ENCODE measurements at regions not wholly inside any gene's neighbourhood (a gene's known extent, or its start where the extent isn't known, plus 50 kb on each side); places are given as distances from the start of the nearest gene placed in this dataset.

- peaks cover 0 to 5% (median 0%) of the 10 kb centered on the region in 4 experiments for H3K27me3 ChIP-seq (replicated peaks in 1 of 4; ENCODE audit: control extremely low read depth in 1 of 4, control insufficient read depth in 3 of 4, insufficient read depth in 4 of 4, low read length in 3 of 4)
- H3K9me3 ChIP-seq (ENCODE audit: control extremely low read depth in 1 of 3, control insufficient read depth in 2 of 3, insufficient read depth in 1 of 3, low read length in 2 of 3): no peaks in the 10 kb centered on the region
- Mint-ChIP-seq H3K4me1 (peaks cover 6% of the 10 kb centered on the region), H3K27me3 (peaks cover 26% of the 10 kb centered on the region), H3K9me3 (ENCODE audit: insufficient read depth) (no peaks in the 10 kb centered on the region), H3K4me3 (no peak overlapping the region), H3K27ac (no peak overlapping the region)
- no peak for TF ChIP-seq CTCF (IDR thresholded peaks at IDR 0.05)
- no peak for TF ChIP-seq EZH2 (IDR thresholded peaks at IDR 0.05; ENCODE audit: borderline replicate concordance, insufficient read depth, low read depth, low read length, poor library complexity, severe bottlenecking)
- no peaks in the 10 kb centered on the region for H4K20me1 ChIP-seq (ENCODE audit: control insufficient read depth, insufficient read depth, low read length, poor library complexity, severe bottlenecking)
- H2AFZ ChIP-seq (ENCODE audit: insufficient read depth, low read depth, low read length, poor library complexity, severe bottlenecking): no peak overlapping the region
- ChIA-PET CTCF (no interaction called here), POLR2A (no interaction called here)
- H3K4me2 ChIP-seq (replicated peaks; ENCODE audit: low read depth, low read length, poor library complexity, severe bottlenecking): no peak overlapping the region
- ATAC-seq (ENCODE audit: low read depth) (no peak), DNase-seq (no peak)
- H3K79me2 ChIP-seq (ENCODE audit: control insufficient read depth, insufficient read depth, low read length): no peaks in the 10 kb centered on the region
- no peaks in the 10 kb centered on the region for H3K36me3 ChIP-seq (replicated peaks in 1 of 2; ENCODE audit: control extremely low read depth in 1 of 2, control insufficient read depth in 1 of 2, extremely low read depth in 1 of 2, insufficient read depth in 2 of 2, low read length in 1 of 2)
- H3K4me3 ChIP-seq (ENCODE audit: control extremely low read depth in 1 of 5, extremely low read depth in 1 of 5, insufficient read depth in 1 of 5, low read depth in 2 of 5, low read length in 4 of 5): no peak overlapping the region
- intact Hi-C loops (cut with micrococcal nuclease): no loop called here
- 0% methylated on average over 1 of the region's 5 CpGs for WGBS (ENCODE audit: insufficient coverage)
- H3K4me1 ChIP-seq (ENCODE audit: control insufficient read depth in 2 of 2, insufficient read depth in 2 of 2, low read length in 2 of 2): peaks cover 0 to 6% of the 10 kb centered on the region in 2 donors
- H3K27ac ChIP-seq (ENCODE audit: low read length in 2 of 2): no peak overlapping the region
- no peak overlapping the region for H3K9ac ChIP-seq (ENCODE audit: low read length)
Measured at GRCh38 chr4:10184041-10184440, 67.4 kb upstream of the WDR1 start.

- Histone ChIP-seq H2AFZ (ENCODE audit: insufficient read depth, low read depth, low read length, poor library complexity, severe bottlenecking) (no peak overlapping the region), H3K4me3 (ENCODE audit: control extremely low read depth in 1 of 5, extremely low read depth in 1 of 5, insufficient read depth in 1 of 5, low read depth in 2 of 5, low read length in 4 of 5) (no peak overlapping the region), H3K9me3 (ENCODE audit: control extremely low read depth in 1 of 3, control insufficient read depth in 2 of 3, insufficient read depth in 1 of 3, low read length in 2 of 3) (no peaks in the 10 kb centered on the region), H3K79me2 (ENCODE audit: control insufficient read depth, insufficient read depth, low read length) (no peaks in the 10 kb centered on the region), H3K4me2 (replicated peaks; ENCODE audit: low read depth, low read length, poor library complexity, severe bottlenecking) (no peak overlapping the region), H3K36me3 (replicated peaks in 1 of 2; ENCODE audit: control extremely low read depth in 1 of 2, control insufficient read depth in 1 of 2, extremely low read depth in 1 of 2, insufficient read depth in 2 of 2, low read length in 1 of 2) (no peaks in the 10 kb centered on the region), H3K27ac (ENCODE audit: low read length in 2 of 2) (no peak overlapping the region), H3K4me1 (ENCODE audit: control insufficient read depth in 2 of 2, insufficient read depth in 2 of 2, low read length in 2 of 2) (peaks cover 0 to 6% of the 10 kb centered on the region in 2 donors), H3K9ac (ENCODE audit: low read length) (no peak overlapping the region), H3K27me3 (replicated peaks in 1 of 4; ENCODE audit: control extremely low read depth in 1 of 4, control insufficient read depth in 3 of 4, insufficient read depth in 4 of 4, low read length in 3 of 4) (peaks cover 0 to 5% (median 0%) of the 10 kb centered on the region in 4 experiments), H4K20me1 (ENCODE audit: control insufficient read depth, insufficient read depth, low read length, poor library complexity, severe bottlenecking) (no peaks in the 10 kb centered on the region)
- no peak for ATAC-seq (ENCODE audit: low read depth)
- TF ChIP-seq CTCF (IDR thresholded peaks at IDR 0.05) (no peak), EZH2 (IDR thresholded peaks at IDR 0.05; ENCODE audit: borderline replicate concordance, insufficient read depth, low read depth, low read length, poor library complexity, severe bottlenecking) (no peak)
- ChIA-PET CTCF (no interaction called here), POLR2A (no interaction called here)
- WGBS (ENCODE audit: insufficient coverage): no CpG with 5 or more reads among the region's 1 CpG
- Mint-ChIP-seq H3K4me1 (peaks cover 6% of the 10 kb centered on the region), H3K27me3 (peaks cover 24% of the 10 kb centered on the region), H3K27ac (no peak overlapping the region), H3K4me3 (no peak overlapping the region), H3K9me3 (ENCODE audit: insufficient read depth) (no peaks in the 10 kb centered on the region)
- DNase-seq: no peak
- intact Hi-C loops (cut with micrococcal nuclease): no loop called here
Measured at GRCh38 chr4:10183462-10183861, 66.9 kb upstream of the WDR1 start.

All from B cell (primary cell).